A549 (cell line): ENCODE measurements at regions not wholly inside any gene's neighbourhood (a gene's known extent, or its start where the extent isn't known, plus 50 kb on each side); places are given as distances from the start of the nearest gene placed in this dataset.
A peak's percentile ranks its signal among the peaks of the same experiment; 100 is the strongest.

Source experiments
- ATAC-seq, 2 experiments: fragments of 200-7000 bp in 1 of 2; fragments of >200 bp in 1 of 2; cut with Nextera tagmentation in 1 of 2; cut with Tn5 transposase in 1 of 2; 3 replicates each; pipeline versions ENCODE4 v1.8.0 to v1.9.1; 2018 to 2020; ENCODE audit warnings: mild to moderate bottlenecking in 1 of 2, moderate library complexity in 1 of 2
- CTCF ChIA-PET: fragments of 300-600 bp; sonication (Branson Sonifier 250); formaldehyde crosslinking; extraction: SDS; loops from one replicate; lab custom pipeline; 2021; ENCODE audit warnings: antibody characterized with exemption, inconsistent platforms; lab: Yijun Ruan, JAX
- POLR2A ChIA-PET: fragments of 350-600 bp; formaldehyde crosslinking; extraction: SDS; loops from one replicate; lab custom pipeline; 2021; ENCODE audit warnings: antibody characterized with exemption, inconsistent platforms; lab: Yijun Ruan, JAX
- DNase-seq, 2 experiments: peaks; one replicate each; pipeline versions ENCODE4 v3.0.0 to v3.0.0-alpha.2; 2011 to 2016; ENCODE audit warnings: low read depth in 1 of 2, low spot score in 1 of 2
- FAIRE-seq: peaks from 2 replicates; lab custom pipeline; 2011; peaks lifted over from hg19 to GRCh38; lab: Jason Lieb, UNC
- H3K27ac ChIP-seq, 2 experiments: fragments of >200 bp; sonication (Bioruptor Twin); formaldehyde crosslinking; 3 replicates each; pipeline ENCODE4 v1.5.1; 2016 to 2017
- H3K4me1 ChIP-seq: fragments of >200 bp; sonication (Bioruptor Twin); formaldehyde crosslinking; 3 replicates; pipeline ENCODE4 v1.6.1; 2016
- H3K4me2 ChIP-seq: fragments of >200 bp; sonication (Bioruptor Twin); formaldehyde crosslinking; 3 replicates; pipeline ENCODE4 v1.6.1; 2016
- H3K4me3 ChIP-seq: fragments of >200 bp; sonication (Bioruptor Twin); formaldehyde crosslinking; 3 replicates; pipeline ENCODE4 v1.5.1; 2016
- H3K9me3 ChIP-seq: fragments of >200 bp; sonication (Bioruptor Twin); formaldehyde crosslinking; 3 replicates; pipeline ENCODE4 v1.6.1; 2016
- CTCF ChIP-seq: fragments of >200 bp; sonication (Bioruptor Twin); formaldehyde crosslinking; IDR thresholded peaks from 3 replicates; pipeline ENCODE4 v1.5.1; 2016
- FOSL2 ChIP-seq, 2 experiments: fragments of 450-650 bp in 1 of 2; fragments of >200 bp in 1 of 2; sonication (Bioruptor Twin) in 1 of 2; formaldehyde crosslinking; IDR thresholded peaks; 2 replicates each; pipeline versions ENCODE4 v1.5.0 to v1.6.1; 2016 to 2020; ENCODE audit warnings: mild to moderate bottlenecking in 1 of 2, moderate library complexity in 1 of 2
- KDM1A ChIP-seq: fragments of 200-600 bp; sonication (generic); IDR thresholded peaks from 2 replicates; pipeline ENCODE4 v1.6.1; 2016; ENCODE audit warnings: low read depth, mild to moderate bottlenecking
- NPAS2 ChIP-seq: fragments of 250-450 bp; sonication (Bioruptor Pico); IDR thresholded peaks from 2 replicates; pipeline ENCODE4 v1.8.0; 2022; ENCODE audit warnings: mild to moderate bottlenecking, moderate library complexity, borderline replicate concordance
- RAD21 ChIP-seq, 2 experiments: fragments of >200 bp in 1 of 2; sonication (Bioruptor Twin) in 1 of 2; formaldehyde crosslinking in 1 of 2; IDR thresholded peaks in 1 of 2; conservative IDR thresholded peaks in 1 of 2; 2 replicates in 1 of 2; 3 replicates in 1 of 2; pipeline ENCODE4 v1.6.1; 2012 to 2018; ENCODE audit warnings: inconsistent platforms in 1 of 2
- REST ChIP-seq: fragments of 200-600 bp; sonication (generic); IDR thresholded peaks from 2 replicates; pipeline ENCODE4 v1.6.1; 2016; ENCODE audit warnings: antibody characterized with exemption, mild to moderate bottlenecking, moderate library complexity
- SMC3 ChIP-seq: fragments of >200 bp; sonication (Bioruptor Twin); formaldehyde crosslinking; IDR thresholded peaks from 3 replicates; pipeline ENCODE4 v1.6.1; 2018; ENCODE audit warnings: inconsistent platforms
- ZFP36 ChIP-seq: fragments of 450-650 bp; IDR thresholded peaks from 2 replicates; pipeline ENCODE4 v1.6.1; 2014; ENCODE audit warnings: borderline replicate concordance; ENCODE audit not compliant: partially characterized antibody
- WGBS: methylation state at CpG from one replicate; pipeline ENCODE4 v1.1.6; 2017; ENCODE audit errors: missing lambda C conversion rate; 5-methylcytosine and 5-hydroxymethylcytosine counted together

GRCh38 chr10:6669269-6669859 is 89.3 kb upstream of the PRKCQ start:
- FAIRE-seq (no peak), ATAC-seq (peak; percentile 78 to 83; a peak in 3 of 6 replicates), DNase-seq (peak; percentile 38 to 72)
- Histone ChIP-seq H3K27ac (no peak overlapping the region), H3K4me3 (no peak overlapping the region), H3K4me2 (no peak overlapping the region), H3K9me3 (no peaks in the 10 kb centered on the region), H3K4me1 (no peaks in the 10 kb centered on the region)
- TF ChIP-seq SMC3 (peak; percentile 81), RAD21 (conservative IDR thresholded peaks at IDR 0.05 in 1 of 2, IDR thresholded peaks at IDR 0.05 in 1 of 2) (peak; percentile 85 to 89), CTCF (peak; percentile 80), NPAS2 (CRISPR knock-in tag) (no peak)
- WGBS = 2% methylated on average over 5 of the region's 5 CpGs
- CTCF ChIA-PET = interaction anchor here (0.7 to 6.7 kb wide), 36 partner anchors 9 to 760 kb away, joined by 3 to 57 read pairs (median 4); partner anchors contain the start of genes PRKCQ and SFMBT2
- POLR2A ChIA-PET = no interaction called here

- no peak overlapping the region for H3K4me3 ChIP-seq
- CTCF ChIA-PET = interaction anchor here (0.6 to 6.7 kb wide), 35 partner anchors 8 to 858 kb away, joined by 3 to 57 read pairs (median 5); partner anchors contain the start of genes PRKCQ and SFMBT2
- H3K4me1 ChIP-seq = no peaks in the 10 kb centered on the region
- no peak overlapping the region for H3K4me2 ChIP-seq
- DNase-seq (peak; percentile 33 to 66), ATAC-seq (peak; percentile 81 to 90), FAIRE-seq (peak; percentile 88)
- H3K27ac ChIP-seq = no peak overlapping the region
- WGBS = 19% methylated on average over 10 of the region's 10 CpGs
- TF ChIP-seq FOSL2 (IDR thresholded peaks at IDR 0.05) = no peak
- no peak for TF ChIP-seq FOSL2 (CRISPR knock-in tag; IDR thresholded peaks at IDR 0.05)
- peak; percentile 75 to 82 for TF ChIP-seq RAD21 (conservative IDR thresholded peaks at IDR 0.05 in 1 of 2, IDR thresholded peaks at IDR 0.05 in 1 of 2)
- TF ChIP-seq CTCF = peak; percentile 82
- no peak for TF ChIP-seq KDM1A
- peak; percentile 77 for TF ChIP-seq SMC3
- POLR2A ChIA-PET = no interaction called here
- H3K9me3 ChIP-seq = no peaks in the 10 kb centered on the region
These were observed 87.7 kb upstream of the PRKCQ start for GRCh38 chr10:6667679-6668270.

GRCh38 chr10:6667150-6667549 is 87.1 kb upstream of the PRKCQ start:
- CTCF ChIA-PET = interaction anchor here (1.0 to 6.7 kb wide), 27 partner anchors 7 to 858 kb away, joined by 3 to 57 read pairs (median 6); partner anchors contain the start of genes PRKCQ and SFMBT2
- Histone ChIP-seq H3K4me3 (no peak overlapping the region), H3K4me2 (no peak overlapping the region), H3K27ac (no peak overlapping the region), H3K9me3 (no peaks in the 10 kb centered on the region), H3K4me1 (no peaks in the 10 kb centered on the region)
- POLR2A ChIA-PET = no interaction called here
- no peak for ATAC-seq
- FAIRE-seq = no peak
- 34% methylated on average over 4 of the region's 4 CpGs for WGBS
- TF ChIP-seq REST (peak; percentile 53; the same call in 1 of the 2 replicates), ZFP36 (no peak)
- DNase-seq = no peak
